HEK293 (cell line): ENCODE measurements at regions not wholly inside any gene's neighbourhood (a gene's known extent, or its start where the extent isn't known, plus 50 kb on each side); places are given as distances from the start of the nearest gene placed in this dataset.

ENCODE experiments used
- CTCF ChIA-PET: fragments of 350-600 bp; formaldehyde crosslinking; extraction: SDS; loops from one replicate; lab custom pipeline; 2021; ENCODE audit warnings: antibody characterized with exemption; lab: Yijun Ruan, JAX
- POLR2A ChIA-PET: fragments of 300-600 bp; formaldehyde crosslinking; extraction: SDS; loops from one replicate; lab custom pipeline; 2020; ENCODE audit warnings: antibody characterized with exemption, inconsistent platforms; lab: Yijun Ruan, JAX
- H3K27ac ChIP-seq: fragments of 200-500 bp; sonication (Bioruptor generic); 2 replicates; pipeline ENCODE4 v1.5.1; 2014; ENCODE audit warnings: low read depth, low read length, control low read depth, inconsistent platforms; ENCODE audit errors: extremely low read depth
- H3K36me3 ChIP-seq, 2 experiments: fragments of 200-500 bp in 1 of 2; sonication (Bioruptor generic) in 1 of 2; 1 replicate in 1 of 2; 2 replicates in 1 of 2; pipeline ENCODE4 v1.5.1; 2014 to 2017; ENCODE audit warnings: inconsistent platforms in 2 of 2, low read length in 2 of 2; ENCODE audit not compliant: control insufficient read depth in 2 of 2, insufficient read depth in 1 of 2
- H3K4me1 ChIP-seq: fragments of 200-500 bp; sonication (Bioruptor generic); 2 replicates; pipeline ENCODE4 v1.5.1; 2014; ENCODE audit warnings: mild to moderate bottlenecking, low read length, inconsistent platforms; ENCODE audit not compliant: control insufficient read depth, insufficient read depth
- H3K4me3 ChIP-seq: 2 replicates; pipeline ENCODE4 v1.5.1; 2011; ENCODE audit warnings: low read depth, mild to moderate bottlenecking, control low read depth, low read length, moderate library complexity
- H3K9me3 ChIP-seq: fragments of 200-500 bp; sonication (Bioruptor generic); 2 replicates; pipeline ENCODE4 v1.5.1; 2014; ENCODE audit warnings: low read depth, low read length, inconsistent platforms; ENCODE audit not compliant: control insufficient read depth, insufficient read depth
- SCRT1 ChIP-seq: fragments of 450-650 bp; formaldehyde crosslinking; IDR thresholded peaks from 2 replicates; pipeline ENCODE4 v1.5.1; 2016; ENCODE audit warnings: missing biosample characterization, missing genetic modification characterization, borderline replicate concordance
- SP7 ChIP-seq: fragments of 450-650 bp; formaldehyde crosslinking; IDR thresholded peaks from 2 replicates; pipeline ENCODE4 v1.5.1; 2016; ENCODE audit warnings: missing biosample characterization, missing genetic modification characterization
- WT1 ChIP-seq: fragments of 450-650 bp; formaldehyde crosslinking; IDR thresholded peaks from 2 replicates; pipeline ENCODE4 v1.5.1; 2016; ENCODE audit warnings: missing biosample characterization, missing genetic modification characterization
- ZFP41 ChIP-seq: fragments of 450-650 bp; formaldehyde crosslinking; IDR thresholded peaks from 2 replicates; pipeline ENCODE4 v1.5.1; 2016; ENCODE audit warnings: missing biosample characterization, missing genetic modification characterization, borderline replicate concordance
- ZNF114 ChIP-seq: fragments of 450-650 bp; formaldehyde crosslinking; IDR thresholded peaks from 2 replicates; pipeline ENCODE4 v1.5.0; 2017; ENCODE audit warnings: missing biosample characterization, missing genetic modification characterization
- ZNF157 ChIP-seq: fragments of 450-650 bp; formaldehyde crosslinking; IDR thresholded peaks from 2 replicates; pipeline ENCODE4 v1.5.1; 2016; ENCODE audit warnings: missing biosample characterization, missing genetic modification characterization
- ZNF174 ChIP-seq: fragments of 450-650 bp; formaldehyde crosslinking; IDR thresholded peaks from 2 replicates; pipeline ENCODE4 v1.5.0; 2017; ENCODE audit warnings: missing biosample characterization, mild to moderate bottlenecking, missing genetic modification characterization
- ZNF423 ChIP-seq: fragments of 450-650 bp; formaldehyde crosslinking; IDR thresholded peaks from 2 replicates; pipeline ENCODE4 v1.5.1; 2016; ENCODE audit warnings: missing biosample characterization, missing genetic modification characterization
- ZNF473 ChIP-seq: fragments of 450-650 bp; formaldehyde crosslinking; IDR thresholded peaks from 2 replicates; pipeline ENCODE4 v1.5.1; 2017; ENCODE audit warnings: missing biosample characterization, missing genetic modification characterization
- ZNF571 ChIP-seq: fragments of 450-650 bp; formaldehyde crosslinking; IDR thresholded peaks from 2 replicates; pipeline ENCODE4 v1.5.0; 2017; ENCODE audit warnings: missing biosample characterization, missing genetic modification characterization
- ZNF624 ChIP-seq: fragments of 450-650 bp; formaldehyde crosslinking; IDR thresholded peaks from 2 replicates; pipeline ENCODE4 v1.5.1; 2017; ENCODE audit warnings: missing biosample characterization, missing genetic modification characterization
- ZNF654 ChIP-seq: fragments of 450-650 bp; formaldehyde crosslinking; IDR thresholded peaks from 2 replicates; pipeline ENCODE4 v1.5.1; 2016; ENCODE audit warnings: low read depth, missing biosample characterization, missing genetic modification characterization
- TF ChIP-seq, protein P1 (sequence below): fragments of 450-650 bp; formaldehyde crosslinking; IDR thresholded peaks from 2 replicates; pipeline ENCODE4 v1.5.1; 2016; ENCODE audit warnings: missing biosample characterization, missing genetic modification characterization, low read depth
- TF ChIP-seq, protein P2 (sequence below): fragments of 450-650 bp; formaldehyde crosslinking; IDR thresholded peaks from 2 replicates; pipeline ENCODE4 v1.5.1; 2016; ENCODE audit warnings: missing biosample characterization, missing genetic modification characterization, borderline replicate concordance
- TF ChIP-seq, protein P3 (sequence below): fragments of 450-650 bp; formaldehyde crosslinking; IDR thresholded peaks from 2 replicates; pipeline ENCODE4 v1.5.1; 2016; ENCODE audit warnings: missing biosample characterization, missing genetic modification characterization
- TF ChIP-seq, protein P4 (sequence below): fragments of 450-650 bp; formaldehyde crosslinking; IDR thresholded peaks from 2 replicates; pipeline ENCODE4 v1.5.1; 2017; ENCODE audit warnings: missing biosample characterization, mild to moderate bottlenecking, missing genetic modification characterization, moderate library complexity
- TF ChIP-seq, protein P5 (sequence below): fragments of 450-650 bp; formaldehyde crosslinking; IDR thresholded peaks from 2 replicates; pipeline ENCODE4 v1.5.1; 2016; ENCODE audit warnings: missing biosample characterization, missing genetic modification characterization

DNA sequence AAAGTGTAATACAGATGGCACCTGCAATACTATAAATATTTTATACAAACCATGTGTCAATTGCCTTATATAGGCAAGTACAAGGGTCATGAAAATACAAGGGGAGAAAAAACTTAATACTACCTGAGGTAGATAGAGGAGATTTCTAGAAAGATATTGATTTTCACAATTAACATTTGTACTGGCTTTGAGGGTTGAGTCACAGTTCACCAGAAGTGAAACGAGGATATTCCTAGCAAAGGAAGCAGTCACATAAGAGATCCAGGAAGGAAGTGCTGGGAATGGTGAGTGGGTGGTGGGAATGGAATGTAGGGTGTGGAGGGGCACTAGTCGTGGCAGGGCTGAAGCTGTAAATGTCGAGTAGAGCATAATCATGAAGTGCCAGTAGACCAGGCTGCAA lies 108.7 kb downstream of the P2RY1 start:
- Histone ChIP-seq H3K9me3 (no peaks in the 10 kb centered on the region), H3K36me3 (no peaks in the 10 kb centered on the region)
- POLR2A ChIA-PET = no interaction called here
- no peak for TF ChIP-seq ZNF624 (tag by site-specific recombination)
- TF ChIP-seq, all 188 proteins: peak for 0
- H3K27ac ChIP-seq = no peak overlapping the region
- H3K4me3 ChIP-seq = no peak overlapping the region
- CTCF ChIA-PET = interaction anchor here (0.7 kb wide), 1 partner anchor 232 kb away, joined by 3 read pairs; no protein-coding TSS in a partner anchor
- H3K4me1 ChIP-seq = no peaks in the 10 kb centered on the region

DNA sequence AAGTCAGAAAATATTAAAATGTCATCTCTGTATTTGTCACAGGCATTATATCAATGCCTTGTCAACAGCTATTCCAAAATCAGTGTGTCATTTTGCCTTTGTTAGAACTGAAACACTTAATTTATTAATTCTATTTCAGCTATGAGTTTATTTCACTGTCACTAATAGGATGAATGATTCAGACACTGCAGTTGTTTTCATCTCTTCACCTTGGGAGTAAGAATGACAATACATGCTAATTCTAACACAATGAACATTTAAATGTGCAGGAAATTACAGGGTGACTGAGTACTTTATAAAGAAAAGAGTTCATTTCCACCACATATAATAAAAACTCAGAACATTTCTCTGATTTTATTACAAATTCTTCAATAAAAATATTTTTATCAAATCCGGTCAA lies 109.7 kb downstream of the P2RY1 start:
- H3K27ac ChIP-seq = no peak overlapping the region
- H3K4me1 ChIP-seq = no peaks in the 10 kb centered on the region
- H3K9me3 ChIP-seq = no peaks in the 10 kb centered on the region
- no peak overlapping the region for H3K4me3 ChIP-seq
- ChIA-PET CTCF (no interaction called here), POLR2A (no interaction called here)
- H3K36me3 ChIP-seq = no peaks in the 10 kb centered on the region
- TF ChIP-seq, protein P1, sequence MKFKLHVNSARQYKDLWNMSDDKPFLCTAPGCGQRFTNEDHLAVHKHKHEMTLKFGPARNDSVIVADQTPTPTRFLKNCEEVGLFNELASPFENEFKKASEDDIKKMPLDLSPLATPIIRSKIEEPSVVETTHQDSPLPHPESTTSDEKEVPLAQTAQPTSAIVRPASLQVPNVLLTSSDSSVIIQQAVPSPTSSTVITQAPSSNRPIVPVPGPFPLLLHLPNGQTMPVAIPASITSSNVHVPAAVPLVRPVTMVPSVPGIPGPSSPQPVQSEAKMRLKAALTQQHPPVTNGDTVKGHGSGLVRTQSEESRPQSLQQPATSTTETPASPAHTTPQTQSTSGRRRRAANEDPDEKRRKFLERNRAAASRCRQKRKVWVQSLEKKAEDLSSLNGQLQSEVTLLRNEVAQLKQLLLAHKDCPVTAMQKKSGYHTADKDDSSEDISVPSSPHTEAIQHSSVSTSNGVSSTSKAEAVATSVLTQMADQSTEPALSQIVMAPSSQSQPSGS (tag by site-specific recombination) = no peak
- TF ChIP-seq SCRT1 (tag by site-specific recombination) = no peak
- TF ChIP-seq, protein P2, sequence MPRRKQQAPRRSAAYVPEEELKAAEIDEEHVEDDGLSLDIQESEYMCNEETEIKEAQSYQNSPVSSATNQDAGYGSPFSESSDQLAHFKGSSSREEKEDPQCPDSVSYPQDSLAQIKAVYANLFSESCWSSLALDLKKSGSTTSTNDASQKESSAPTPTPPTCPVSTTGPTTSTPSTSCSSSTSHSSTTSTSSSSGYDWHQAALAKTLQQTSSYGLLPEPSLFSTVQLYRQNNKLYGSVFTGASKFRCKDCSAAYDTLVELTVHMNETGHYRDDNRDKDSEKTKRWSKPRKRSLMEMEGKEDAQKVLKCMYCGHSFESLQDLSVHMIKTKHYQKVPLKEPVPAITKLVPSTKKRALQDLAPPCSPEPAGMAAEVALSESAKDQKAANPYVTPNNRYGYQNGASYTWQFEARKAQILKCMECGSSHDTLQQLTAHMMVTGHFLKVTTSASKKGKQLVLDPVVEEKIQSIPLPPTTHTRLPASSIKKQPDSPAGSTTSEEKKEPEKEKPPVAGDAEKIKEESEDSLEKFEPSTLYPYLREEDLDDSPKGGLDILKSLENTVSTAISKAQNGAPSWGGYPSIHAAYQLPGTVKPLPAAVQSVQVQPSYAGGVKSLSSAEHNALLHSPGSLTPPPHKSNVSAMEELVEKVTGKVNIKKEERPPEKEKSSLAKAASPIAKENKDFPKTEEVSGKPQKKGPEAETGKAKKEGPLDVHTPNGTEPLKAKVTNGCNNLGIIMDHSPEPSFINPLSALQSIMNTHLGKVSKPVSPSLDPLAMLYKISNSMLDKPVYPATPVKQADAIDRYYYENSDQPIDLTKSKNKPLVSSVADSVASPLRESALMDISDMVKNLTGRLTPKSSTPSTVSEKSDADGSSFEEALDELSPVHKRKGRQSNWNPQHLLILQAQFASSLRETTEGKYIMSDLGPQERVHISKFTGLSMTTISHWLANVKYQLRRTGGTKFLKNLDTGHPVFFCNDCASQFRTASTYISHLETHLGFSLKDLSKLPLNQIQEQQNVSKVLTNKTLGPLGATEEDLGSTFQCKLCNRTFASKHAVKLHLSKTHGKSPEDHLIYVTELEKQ = no peak
- no peak for TF ChIP-seq ZNF174 (tag by site-specific recombination)
- no peak for TF ChIP-seq ZNF571 (tag by site-specific recombination)
- TF ChIP-seq ZFP41 (tag by site-specific recombination) = no peak
- TF ChIP-seq, protein P3, sequence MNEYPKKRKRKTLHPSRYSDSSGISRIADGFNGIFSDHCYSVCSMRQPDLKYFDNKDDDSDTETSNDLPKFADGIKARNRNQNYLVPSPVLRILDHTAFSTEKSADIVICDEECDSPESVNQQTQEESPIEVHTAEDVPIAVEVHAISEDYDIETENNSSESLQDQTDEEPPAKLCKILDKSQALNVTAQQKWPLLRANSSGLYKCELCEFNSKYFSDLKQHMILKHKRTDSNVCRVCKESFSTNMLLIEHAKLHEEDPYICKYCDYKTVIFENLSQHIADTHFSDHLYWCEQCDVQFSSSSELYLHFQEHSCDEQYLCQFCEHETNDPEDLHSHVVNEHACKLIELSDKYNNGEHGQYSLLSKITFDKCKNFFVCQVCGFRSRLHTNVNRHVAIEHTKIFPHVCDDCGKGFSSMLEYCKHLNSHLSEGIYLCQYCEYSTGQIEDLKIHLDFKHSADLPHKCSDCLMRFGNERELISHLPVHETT (tag by site-specific recombination) = no peak
- TF ChIP-seq SP7 (tag by site-specific recombination) = no peak
- no peak for TF ChIP-seq ZNF473 (tag by site-specific recombination)
- TF ChIP-seq, protein P4, sequence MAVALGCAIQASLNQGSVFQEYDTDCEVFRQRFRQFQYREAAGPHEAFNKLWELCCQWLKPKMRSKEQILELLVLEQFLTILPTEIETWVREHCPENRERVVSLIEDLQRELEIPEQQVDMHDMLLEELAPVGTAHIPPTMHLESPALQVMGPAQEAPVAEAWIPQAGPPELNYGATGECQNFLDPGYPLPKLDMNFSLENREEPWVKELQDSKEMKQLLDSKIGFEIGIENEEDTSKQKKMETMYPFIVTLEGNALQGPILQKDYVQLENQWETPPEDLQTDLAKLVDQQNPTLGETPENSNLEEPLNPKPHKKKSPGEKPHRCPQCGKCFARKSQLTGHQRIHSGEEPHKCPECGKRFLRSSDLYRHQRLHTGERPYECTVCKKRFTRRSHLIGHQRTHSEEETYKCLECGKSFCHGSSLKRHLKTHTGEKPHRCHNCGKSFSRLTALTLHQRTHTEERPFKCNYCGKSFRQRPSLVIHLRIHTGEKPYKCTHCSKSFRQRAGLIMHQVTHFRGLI (tag by site-specific recombination) = no peak
- no peak for TF ChIP-seq ZNF654 (tag by site-specific recombination)
- TF ChIP-seq, protein P5, sequence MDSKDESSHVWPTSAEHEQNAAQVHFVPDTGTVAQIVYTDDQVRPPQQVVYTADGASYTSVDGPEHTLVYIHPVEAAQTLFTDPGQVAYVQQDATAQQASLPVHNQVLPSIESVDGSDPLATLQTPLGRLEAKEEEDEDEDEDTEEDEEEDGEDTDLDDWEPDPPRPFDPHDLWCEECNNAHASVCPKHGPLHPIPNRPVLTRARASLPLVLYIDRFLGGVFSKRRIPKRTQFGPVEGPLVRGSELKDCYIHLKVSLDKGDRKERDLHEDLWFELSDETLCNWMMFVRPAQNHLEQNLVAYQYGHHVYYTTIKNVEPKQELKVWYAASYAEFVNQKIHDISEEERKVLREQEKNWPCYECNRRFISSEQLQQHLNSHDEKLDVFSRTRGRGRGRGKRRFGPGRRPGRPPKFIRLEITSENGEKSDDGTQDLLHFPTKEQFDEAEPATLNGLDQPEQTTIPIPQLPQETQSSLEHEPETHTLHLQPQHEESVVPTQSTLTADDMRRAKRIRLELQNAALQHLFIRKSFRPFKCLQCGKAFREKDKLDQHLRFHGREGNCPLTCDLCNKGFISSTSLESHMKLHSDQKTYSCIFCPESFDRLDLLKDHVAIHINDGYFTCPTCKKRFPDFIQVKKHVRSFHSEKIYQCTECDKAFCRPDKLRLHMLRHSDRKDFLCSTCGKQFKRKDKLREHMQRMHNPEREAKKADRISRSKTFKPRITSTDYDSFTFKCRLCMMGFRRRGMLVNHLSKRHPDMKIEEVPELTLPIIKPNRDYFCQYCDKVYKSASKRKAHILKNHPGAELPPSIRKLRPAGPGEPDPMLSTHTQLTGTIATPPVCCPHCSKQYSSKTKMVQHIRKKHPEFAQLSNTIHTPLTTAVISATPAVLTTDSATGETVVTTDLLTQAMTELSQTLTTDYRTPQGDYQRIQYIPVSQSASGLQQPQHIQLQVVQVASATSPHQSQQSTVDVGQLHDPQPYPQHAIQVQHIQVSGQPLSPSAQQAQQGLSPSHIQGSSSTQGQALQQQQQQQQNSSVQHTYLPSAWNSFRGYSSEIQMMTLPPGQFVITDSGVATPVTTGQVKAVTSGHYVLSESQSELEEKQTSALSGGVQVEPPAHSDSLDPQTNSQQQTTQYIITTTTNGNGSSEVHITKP (tag by site-specific recombination) = no peak
- TF ChIP-seq ZNF114 (tag by site-specific recombination) = no peak
- no peak for TF ChIP-seq WT1
- TF ChIP-seq ZNF157 = no peak
- no peak for TF ChIP-seq ZNF423 (tag by site-specific recombination)
